EH (cell line): ENCODE measurements at regions not wholly inside any gene's neighbourhood (a gene's known extent, or its start where the extent isn't known, plus 50 kb on each side); places are given as distances from the start of the nearest gene placed in this dataset.
A peak's percentile ranks its signal among the peaks of the same experiment; 100 is the strongest.

ENCODE experiments used
- DNase-seq: peaks from one replicate; pipeline ENCODE4 v3.0.0-alpha.2; 2015; ENCODE audit warnings: low read depth

DNA sequence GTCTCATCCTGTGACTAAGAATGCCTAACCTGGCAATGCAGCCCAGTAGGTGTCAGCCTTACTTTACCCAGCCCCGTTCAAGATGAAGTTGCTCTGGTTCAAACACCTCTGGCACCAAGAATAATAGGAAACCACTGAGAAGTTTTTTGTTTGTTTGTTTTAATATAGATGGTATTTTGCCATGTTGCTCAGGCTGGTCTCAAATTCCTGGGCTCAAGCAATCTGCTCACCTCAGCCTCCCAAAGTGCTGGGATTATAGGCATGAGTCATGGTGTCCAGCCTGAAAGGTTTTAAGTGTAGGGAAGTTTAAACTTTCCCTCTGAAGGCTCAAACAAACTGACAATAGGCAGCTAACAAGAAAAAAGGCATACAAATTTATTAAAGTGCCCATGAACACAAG, 51.2 kb upstream of the ABCC4 start:
- no peak for DNase-seq

DNA sequence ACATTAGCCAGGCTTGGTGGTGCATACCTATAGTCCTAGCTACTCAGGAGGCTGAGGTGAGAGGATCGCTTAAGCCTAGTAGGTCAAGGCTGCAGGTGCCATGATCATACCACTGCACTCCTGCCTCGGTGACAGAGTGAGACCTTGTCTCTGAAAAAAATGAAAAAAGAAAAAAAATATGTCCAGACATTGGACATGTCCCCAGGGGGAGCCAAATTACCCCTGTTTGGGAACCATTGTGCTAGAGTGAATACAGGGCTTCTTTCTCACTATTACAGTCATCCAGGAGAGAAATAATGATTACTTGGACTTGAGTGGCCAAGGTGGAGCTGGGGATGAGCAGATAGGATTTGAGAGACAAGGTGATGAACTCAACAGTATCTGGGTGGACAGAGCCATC, 52.9 kb upstream of the ABCC4 start:
- no peak for DNase-seq

DNA sequence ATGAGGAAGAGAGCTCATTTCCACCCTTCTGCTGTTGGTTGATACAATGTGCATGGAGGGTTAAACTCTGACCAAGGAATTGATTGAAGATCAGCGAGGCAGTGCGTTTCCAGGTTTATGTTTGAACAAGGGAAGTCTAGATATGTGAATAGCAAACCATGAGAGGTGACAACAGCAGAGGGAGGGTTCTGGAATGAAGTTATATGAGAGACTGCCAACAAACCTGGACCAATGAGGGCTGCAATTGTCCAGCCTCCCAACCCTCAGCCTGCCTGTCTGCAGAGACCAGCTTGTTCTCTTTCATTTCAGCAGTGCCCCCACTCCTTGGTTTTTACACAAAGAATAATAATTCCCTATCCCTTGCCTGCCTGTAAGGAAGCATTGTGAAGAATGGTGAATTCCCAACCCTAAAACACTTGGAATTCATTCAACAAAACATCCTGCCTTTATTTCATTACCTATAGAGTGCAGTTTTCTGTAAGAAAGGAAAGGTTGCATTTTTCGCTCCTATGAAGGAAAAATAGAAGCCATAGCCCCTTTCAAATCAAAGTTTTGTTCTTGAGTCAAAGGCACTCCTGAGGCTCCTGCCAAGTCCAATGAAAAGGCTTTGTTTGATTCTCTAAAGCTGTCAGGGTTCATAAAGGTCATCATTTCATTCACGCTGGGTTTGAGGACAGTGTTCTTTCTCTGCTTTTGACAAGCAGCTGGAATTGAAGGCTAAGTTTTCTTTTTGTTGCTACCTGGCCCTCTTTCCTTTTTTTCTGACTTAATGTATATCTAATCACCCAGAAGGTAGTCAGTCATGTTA, 53.6 kb upstream of the ABCC4 start:
- DNase-seq, result no peak

- peak; percentile 77 for DNase-seq
Measured at GRCh38 chr13:95355494-95355893, 54.2 kb upstream of the ABCC4 start.

DNA sequence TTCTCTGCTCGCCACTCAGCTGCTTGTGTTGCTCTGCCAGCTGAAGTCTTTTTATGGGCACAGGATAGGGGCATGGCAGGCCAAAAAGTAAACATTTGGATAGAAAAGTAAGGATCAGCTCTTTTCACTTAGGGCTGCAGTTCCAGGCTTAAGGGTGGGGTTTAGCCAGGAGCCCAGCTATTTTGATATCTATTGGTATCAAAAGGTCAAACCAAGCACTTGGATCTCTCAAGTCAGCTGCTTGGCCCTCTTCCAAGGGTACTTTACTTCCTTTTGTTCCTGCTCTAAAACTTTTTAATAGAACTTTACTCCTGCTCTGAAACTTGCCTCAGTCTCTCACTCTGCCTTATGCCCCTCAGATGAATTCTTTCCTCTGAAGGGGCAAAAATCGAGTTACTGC, 55.7 kb upstream of the ABCC4 start:
- no peak for DNase-seq

DNA sequence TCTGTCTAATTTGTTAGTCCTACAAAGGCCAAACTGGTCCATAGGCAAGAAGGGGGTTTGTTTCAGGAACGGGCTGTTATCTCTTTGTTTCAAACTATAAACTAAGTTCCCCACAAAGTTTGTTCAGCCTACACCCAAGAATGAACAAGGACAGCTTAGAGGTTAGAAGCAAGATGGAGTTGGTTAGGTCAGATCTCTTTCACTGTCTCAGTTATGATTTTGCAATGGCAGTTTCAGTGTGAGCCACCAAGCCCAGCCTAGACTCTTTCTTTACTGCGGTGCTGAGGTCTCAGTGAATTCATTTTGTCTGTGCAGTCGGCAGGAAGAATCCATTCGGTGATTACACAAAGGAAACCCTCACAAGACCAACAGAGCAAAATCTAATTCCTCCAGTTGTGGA, 56.6 kb upstream of the ABCC4 start:
- DNase-seq, result no peak

DNA sequence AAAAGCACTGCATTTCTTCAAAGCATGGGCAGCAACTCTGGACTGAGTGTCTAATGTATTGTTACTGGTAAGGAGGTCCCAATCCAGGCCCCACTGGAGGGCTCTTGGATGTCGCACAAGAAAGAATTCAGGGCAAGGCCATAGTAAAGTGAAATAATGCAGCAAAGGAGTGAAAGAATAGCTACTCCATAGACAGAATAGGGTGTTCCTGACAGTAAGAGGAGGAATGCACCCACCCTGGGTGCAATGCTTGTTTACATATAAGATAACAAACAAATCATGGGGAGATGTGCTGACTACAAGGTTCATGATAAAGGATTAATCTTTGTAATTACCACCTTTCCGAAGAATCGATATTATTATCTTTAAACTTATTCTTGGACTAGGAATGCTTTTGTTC, 58.8 kb upstream of the ABCC4 start:
- no peak for DNase-seq

DNA sequence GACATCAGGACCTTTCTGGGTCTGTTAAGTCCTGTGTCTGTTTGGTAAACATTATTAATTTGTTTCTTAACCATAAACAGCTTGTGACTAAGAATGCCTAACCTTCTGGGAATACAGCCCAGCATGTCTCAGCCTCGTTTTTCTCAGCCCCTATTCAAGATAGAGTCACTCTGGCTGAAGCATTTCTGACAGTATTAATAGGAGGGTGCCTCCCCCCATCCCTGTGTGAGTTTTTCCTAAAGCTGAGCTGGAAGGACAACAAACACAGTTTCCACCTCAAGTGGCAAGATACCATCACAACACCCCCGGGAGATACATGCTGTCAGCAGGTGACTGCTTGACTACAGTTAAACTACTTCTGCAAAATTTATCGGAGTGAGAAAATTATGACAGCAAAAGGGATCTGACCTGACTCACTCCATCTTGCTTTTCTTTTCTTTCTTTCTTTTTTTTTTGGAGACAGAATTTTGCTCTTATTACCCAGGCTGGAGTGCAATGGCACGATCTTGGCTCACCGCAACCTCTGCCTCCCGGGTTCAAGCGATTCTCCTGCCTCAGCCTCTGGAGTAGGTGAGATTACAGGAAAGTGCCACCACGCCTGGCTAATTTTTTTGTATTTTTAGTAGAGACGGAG, 59.3 kb upstream of the ABCC4 start:
- no peak for DNase-seq

GRCh38 chr13:95361686-95362085, 60.4 kb upstream of the ABCC4 start:
- no peak for DNase-seq

DNA sequence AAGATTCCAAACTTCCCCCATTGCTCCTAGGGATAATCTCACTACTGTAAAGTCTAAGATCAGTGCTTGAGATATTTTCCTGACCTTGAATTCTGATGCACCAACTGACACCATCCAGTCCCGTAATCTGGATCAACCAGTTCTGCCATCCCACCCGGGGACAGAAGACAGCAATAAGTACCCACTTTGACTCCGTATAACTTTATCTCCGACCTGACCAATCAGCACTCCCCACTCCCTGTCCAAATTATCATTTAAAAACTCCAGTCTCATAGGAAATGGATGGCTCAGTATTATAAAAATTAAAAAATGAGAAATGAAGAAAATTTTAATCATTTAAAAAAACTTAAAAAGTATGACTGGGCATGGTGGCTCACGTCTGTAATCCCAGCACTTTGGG, 61.4 kb upstream of the ABCC4 start:
- DNase-seq, result no peak

DNA sequence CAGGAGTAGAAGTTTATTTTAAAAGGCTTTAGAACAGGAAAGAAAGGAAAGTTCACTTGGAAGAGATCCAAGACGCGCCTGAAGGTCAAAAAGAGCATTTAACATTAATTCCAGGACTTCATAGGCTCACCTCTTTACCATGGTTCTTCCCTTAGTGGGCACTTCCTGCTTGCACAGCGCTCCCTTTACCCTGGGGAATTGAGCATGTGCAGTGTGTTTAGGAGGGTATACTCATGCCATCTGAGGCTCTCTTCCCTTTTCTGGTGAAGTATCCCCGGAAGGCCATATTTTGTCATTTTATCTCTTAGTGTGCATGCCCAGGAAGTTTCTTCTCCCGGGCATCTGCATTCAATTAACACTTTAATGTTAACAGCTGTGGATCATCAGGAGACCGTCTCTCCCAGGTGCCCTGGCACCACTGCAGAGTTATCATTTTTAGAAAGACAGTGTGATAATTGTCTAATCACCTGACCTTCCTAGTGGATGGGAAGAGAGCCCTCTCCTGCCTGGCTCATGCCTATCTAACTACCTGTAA, 66.1 kb upstream of the ABCC4 start:
- DNase-seq, result no peak

GRCh38 chr13:95368998-95369397, 67.7 kb upstream of the ABCC4 start:
- no peak for DNase-seq

GRCh38 chr13:95375706-95376105, 74.5 kb upstream of the ABCC4 start:
- DNase-seq, result no peak

- DNase-seq, result no peak
Measured at GRCh38 chr13:95378603-95379002, 77.4 kb upstream of the ABCC4 start.

DNA sequence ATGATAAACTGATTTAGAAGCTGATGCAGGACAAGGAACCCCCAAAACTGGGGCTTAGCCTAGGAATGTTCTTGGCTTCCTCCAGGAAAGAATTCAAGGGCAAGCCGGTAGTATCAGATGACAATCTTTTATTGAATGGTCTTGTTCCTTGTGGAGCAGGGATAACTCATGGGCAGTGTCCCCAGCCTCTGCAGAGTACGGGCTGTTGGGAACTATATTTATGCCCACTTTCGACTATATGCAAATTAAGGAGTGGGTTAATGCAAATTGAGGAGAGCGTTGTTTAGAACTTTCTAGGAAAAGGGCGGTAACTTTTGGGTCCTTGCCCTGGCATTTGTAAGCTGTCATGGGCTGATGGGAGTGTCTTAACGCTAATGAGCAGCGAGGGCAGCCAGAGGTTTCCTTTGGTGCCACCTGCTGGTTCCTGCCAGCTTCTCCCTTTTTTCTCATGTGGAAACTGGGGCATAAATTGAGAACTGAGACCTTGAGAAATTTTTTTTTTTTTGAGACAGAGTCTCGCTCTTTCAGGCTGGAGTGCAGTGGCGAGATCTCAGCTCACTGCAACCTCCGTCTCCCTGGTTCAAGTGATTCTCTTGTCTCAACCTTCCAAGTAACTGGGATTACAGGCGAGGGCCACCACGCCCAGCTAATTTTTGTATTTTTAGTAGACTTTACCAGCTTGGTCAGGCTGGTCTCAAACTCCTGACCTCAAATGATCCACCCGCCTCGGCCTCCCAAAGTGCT, 79.4 kb upstream of the ABCC4 start:
- DNase-seq, result peak; percentile 83

GRCh38 chr13:95381212-95381527, 79.9 kb upstream of the ABCC4 start:
- DNase-seq, result no peak

DNA sequence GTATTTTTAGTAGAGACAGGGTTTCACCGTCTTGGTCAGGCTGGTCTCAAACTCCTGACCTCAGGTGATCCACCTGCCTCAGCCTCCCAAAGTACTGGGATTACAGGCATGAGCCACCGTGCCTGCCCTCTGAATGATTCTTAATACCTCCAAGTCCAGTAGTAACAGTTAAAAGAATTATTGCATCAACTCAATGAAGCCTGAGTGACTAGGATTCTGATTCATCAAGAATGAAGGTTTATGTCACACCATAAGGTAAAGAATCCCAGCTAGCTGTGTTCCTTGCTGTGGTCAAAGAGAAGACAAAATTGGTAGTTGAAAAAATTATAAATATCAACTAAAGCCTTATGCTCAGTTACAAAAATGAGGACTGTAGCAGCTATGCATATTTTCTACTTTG, 81.2 kb upstream of the ABCC4 start:
- DNase-seq, result no peak

DNA sequence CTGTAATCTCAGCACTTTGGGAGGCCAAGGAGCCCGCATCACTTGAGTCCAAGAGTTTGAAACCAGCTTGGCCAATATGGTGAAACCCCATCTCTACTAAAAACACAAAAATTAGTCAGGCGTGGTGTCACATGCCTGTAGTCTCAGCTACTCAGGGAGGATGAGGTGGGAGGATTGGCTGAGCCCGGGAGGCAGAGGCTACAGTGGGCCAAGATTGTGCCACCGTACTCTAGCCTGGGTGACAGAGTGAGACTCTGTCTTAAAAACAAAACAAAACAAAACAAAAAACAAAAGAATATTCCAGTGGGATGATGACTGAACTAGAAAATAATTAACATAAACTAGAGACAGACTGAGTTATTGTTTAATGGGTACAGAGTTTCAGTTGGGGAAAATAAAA, 81.7 kb upstream of the ABCC4 start:
- no peak for DNase-seq

GRCh38 chr13:95385373-95385772, 84.1 kb upstream of the ABCC4 start:
- no peak for DNase-seq

- DNase-seq, result peak; percentile 2
Measured at GRCh38 chr13:95385798-95386197, 84.5 kb upstream of the ABCC4 start.

- no peak for DNase-seq
Measured at GRCh38 chr13:95386370-95386769, 85.1 kb upstream of the ABCC4 start.

DNA sequence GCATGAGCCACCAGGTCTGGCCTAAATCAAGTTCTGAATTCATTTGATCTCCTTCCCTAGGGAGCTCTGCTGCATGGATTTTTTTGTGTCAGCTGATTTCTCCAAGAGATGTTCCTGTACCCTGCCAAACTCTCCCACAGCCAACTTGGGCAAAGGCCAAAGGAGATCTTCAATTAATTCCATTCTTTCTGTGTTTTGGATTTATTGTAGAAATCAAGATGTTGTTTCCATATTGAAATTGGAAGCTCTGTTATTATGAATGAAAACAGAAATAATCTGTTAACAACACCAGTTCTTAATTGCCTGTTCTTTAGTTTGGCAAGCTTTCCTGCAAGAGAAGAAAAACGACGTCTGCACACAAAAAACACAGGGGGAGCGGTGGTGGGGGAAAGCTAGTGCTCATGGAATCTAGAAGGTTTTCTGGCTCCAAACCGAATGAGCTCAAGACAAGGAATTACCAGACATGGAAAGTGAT, 86.5 kb upstream of the ABCC4 start:
- DNase-seq, result no peak
